ENCODE measurements at regions not wholly inside any gene's neighbourhood (a gene's known extent, or its start where the extent isn't known, plus 50 kb on each side); places are given as distances from the start of the nearest gene placed in this dataset.
"Not testable (repeated sequence)": the region's sequence is repeated elsewhere in the genome, so short reads cannot be mapped to it uniquely, and the experiment has no call there.

DNA sequence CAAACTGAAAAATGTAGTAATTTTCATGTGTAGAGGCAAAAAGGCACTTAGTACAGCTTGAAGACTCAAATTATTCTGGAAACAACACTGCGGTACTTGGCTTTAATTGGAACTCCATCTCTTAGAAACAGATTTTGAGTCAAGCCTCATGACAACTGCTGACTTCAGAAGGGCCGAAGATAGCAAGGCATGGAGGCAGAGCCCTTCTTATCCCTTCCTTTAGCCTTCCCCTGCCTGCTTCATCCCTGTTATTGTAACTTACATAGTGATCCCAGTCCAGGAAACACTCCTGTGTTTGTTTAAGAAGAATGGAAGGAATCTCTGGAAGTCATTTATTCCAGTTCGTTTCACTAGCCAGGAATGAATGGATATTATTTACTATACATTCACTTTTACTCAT lies 110.9 kb upstream of the FAM98A start:
- DNase-seq: no peak

DNA sequence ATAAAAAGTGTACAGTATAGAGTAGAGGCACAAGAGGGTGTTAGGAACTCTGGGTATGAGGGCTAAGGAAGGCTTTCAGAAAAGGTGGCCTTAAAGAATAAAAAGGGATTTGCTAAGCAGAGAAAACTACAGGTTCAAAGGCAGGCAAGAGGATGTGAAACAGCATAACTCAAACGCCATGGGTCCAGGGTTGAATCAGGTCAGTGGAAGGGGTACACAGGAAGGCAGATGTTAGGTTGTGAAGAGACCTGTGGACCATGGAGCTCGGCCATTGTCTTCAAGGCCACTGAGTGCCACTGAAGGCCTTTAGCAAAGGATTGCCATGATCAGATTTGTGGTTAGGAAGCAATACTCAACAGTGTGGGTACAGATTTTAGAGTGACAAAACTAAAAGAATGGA lies 108.2 kb upstream of the FAM98A start:
- no peak for DNase-seq

GRCh38 chr2:33706410-33706809 lies 107.3 kb upstream of the FAM98A start:
- DNase-seq: no peak

DNA sequence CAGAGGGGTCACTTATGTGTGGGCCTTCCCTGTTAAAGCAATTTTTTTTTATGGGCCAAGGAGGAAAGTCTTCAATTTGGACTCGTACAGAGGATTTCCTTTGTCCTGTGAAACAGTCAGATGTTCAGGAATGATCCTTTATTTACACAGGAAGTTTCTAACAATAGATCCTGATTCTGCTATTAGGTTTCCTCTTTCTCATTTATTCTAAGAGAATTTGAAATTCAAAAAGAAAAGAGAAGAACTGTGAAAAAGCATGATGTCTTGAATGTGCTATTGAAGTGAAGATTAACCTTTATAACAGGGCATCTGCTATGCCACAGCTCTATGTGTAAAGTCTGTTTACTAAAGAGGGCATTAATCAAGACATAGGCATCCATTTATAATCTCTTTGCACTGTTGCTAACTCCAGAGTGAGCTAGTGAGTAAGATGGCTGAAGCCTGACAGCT lies 105.3 kb upstream of the FAM98A start:
- no peak for DNase-seq

DNA sequence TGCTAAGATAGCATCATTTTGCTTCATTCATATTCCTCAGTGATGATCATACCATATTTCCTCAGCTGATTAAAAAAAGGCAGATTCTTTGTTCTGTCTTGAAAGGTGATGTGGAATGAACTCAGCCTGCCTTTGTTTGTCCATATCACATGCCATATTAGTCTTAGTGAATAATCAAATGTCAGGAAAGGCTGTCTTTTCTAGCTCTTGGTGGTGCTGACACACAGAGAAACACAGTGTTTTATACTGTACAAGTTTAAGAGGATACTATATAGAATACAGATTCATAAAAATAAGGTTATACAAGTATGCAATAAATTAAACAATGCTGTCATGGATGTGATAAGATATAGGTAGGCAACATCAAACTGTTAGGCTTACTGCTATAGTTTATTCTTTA lies 97.1 kb upstream of the FAM98A start:
- DNase-seq: no peak

DNA sequence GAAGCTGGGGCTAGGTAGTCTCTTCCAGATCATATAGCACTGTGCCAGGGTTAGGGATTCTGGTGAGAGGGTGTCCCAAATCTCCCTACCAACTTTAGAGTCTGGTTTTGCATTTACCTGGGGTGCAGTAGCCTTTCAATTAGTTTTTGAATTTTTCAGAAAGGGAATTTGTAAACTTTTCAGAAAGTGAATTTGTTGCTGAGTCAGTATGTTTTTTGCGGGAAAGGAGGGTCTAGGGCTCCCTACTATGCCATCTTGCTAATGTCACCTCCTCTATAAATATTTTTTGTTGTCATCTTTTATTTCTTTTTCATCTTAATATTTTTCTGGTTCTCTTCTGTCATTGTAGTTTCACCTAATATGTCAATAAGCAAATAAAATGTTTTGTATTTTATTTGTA lies 95.8 kb upstream of the FAM98A start:
- no peak for DNase-seq

- DNase-seq: not testable (repeated sequence)
These were observed 91.6 kb upstream of the FAM98A start for GRCh38 chr2:33690686-33691085.

DNA sequence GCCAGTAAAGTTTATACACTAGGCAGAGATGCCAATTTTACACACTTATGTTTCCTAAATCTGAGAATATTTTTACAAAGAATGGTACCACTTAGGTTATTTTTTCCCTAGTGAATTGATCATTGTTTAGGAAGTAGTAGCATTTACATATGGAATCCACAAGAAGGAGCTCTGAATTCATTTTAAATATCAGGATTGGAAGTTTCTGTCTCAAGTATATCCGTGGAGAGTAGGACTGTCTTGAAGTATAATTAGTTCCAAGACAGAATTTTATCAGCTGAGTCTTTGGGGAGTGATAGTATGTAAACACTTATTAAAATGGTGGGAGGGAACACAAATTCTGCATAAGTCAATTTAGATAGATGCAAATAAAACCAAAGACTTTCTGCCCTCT lies 82.3 kb upstream of the FAM98A start:
- DNase-seq: no peak

DNA sequence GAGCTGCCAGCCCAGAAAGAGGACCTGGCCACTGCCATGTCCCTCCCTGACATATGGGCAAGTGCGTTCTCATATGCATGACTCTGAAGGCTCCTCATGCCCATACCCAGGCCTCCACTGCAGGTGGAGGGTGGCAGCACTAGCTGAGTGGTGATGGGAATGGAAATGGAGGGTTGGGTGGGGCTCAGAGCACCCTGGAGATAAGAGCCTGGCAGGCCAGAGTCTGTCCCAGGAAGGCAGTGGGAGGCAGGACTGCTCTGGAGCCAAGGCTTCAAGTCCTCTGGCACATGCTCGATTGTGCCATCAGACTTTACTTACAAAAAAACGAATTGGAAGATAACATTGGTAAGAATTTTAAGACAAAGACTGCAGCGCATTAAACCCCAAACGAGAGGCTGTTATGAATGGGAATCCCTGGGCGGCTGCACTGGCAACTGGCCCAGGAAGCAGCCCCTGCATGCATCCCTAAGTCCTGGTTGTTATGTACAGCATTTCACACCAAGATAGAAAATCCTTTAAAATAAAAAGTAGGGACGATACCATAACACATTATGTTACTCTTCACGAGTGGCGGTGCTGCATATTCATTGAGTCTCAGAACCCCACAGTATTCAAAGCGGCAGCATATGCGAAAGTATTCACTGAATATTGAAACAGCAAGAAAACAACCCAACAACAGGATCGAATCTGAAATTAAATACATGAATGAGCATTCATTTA lies 81.7 kb upstream of the FAM98A start:
- DNase-seq: no peak

- no peak for DNase-seq
These were observed 79.3 kb upstream of the FAM98A start for GRCh38 chr2:33678436-33678835.

GRCh38 chr2:33673937-33674336 lies 74.8 kb upstream of the FAM98A start:
- DNase-seq: no peak

DNA sequence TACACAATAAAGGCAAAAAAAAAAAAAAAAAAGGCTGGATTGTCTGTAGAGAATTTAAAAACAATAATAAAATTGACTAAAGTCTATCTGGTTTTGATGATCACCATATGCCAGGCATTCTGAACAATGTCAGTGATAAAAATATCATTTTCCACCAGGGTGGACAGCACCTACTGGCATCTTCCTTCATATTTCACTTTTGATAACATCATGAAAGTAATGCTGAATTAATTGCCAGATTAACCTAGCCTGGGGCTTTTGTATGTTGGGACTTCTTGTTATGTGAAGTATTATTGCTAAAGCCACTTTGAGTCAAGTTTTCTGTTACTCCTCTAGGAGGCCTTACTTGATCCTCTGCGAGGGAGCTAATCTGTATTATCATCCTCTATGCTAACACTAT lies 73.8 kb upstream of the FAM98A start:
- no peak for DNase-seq

DNA sequence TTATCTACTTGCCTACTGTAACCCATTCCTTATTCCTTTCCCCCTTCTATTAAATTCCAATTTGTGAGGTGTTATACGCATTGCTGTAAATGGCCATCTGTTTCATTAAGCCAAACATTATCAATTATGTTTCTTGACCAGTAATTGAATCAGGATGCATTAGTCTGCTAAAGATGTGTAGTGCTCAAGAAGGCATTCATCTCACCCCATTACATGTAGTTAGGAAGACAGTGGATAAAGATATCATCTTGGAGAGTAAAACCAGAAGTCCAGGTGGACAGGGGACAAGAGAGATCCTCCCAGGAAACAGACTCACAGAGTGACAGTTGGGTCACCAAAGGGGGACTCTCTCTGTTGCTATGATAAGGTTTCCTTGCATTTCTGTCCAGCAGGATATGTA lies 73.3 kb upstream of the FAM98A start:
- no peak for DNase-seq

- DNase-seq: no peak
These were observed 72.1 kb upstream of the FAM98A start for GRCh38 chr2:33671198-33671597.

- peak in 1 of 2 experiments; percentile 33 for DNase-seq
These were observed 71.4 kb upstream of the FAM98A start for GRCh38 chr2:33670392-33670937.

DNA sequence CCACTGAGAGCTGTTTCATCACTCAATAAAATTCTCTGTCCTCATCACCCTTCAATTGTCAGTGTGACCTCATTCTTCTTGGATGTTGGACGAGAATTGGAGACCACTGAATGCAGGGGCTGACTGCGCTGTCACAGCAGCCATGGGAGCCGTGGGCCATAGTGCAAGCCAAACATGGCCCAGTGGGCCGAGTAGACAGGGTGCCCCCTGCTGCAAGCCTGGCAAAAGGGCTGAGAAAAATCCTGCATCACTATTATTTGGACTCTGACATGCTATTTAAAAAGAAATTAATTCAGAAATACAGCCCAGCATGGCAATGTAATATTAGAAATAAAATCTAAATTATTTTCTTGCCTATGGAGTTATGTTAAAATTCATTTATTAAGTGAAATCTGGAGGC lies 67.8 kb upstream of the FAM98A start:
- DNase-seq: no peak

DNA sequence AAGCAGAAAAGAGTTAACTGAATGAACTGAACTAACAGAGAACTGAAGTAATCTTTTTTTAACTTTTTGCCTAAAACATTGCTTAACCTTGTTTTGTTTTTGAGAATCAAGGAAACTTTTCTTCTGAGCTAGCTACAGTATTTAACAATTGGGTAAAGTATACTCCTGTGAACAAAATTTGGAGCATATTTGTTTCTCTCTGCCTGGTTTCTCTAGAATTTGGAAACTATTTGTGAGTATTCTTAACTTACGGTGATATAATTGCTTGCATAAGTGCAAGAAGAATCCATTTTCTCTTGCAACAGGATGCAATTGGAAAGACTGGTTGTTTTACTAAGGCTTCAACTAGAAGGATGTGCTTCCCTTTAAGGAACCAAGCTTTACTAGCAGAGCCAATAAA lies 65.9 kb upstream of the FAM98A start:
- no peak for DNase-seq

DNA sequence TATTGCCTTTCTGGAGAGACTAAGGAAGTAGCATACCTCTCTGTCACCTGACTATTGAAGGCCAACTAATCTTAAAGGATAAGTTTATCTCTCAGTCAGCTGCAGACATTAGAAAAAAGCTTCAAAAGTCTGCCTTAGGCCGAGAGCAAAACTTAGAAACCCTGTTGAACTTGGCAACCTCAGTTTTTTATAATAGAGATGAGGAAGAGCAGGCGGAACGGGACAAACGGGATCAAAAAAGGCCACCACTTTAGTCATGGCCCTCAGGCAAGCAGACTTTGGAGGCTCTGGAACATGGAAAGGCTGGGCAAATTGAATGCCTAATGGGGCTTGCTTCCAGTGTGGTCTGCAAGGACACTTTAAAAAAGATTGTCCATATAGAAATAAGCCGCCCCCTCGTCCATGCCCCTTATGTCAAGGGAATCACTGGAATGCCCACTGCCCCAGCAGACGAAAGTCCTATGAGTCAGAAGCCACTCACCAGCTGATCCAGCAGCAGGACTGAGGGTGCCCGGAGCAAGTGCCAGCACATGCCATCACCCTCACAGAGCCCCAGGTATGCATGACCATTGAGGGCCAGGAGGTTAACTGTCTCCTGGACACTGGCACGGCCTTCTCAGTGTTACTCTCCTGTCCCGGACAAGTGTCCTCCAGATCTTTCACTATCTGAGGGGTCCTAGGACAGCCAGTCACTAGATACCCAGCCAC lies 61.5 kb upstream of the FAM98A start:
- no peak for DNase-seq

DNA sequence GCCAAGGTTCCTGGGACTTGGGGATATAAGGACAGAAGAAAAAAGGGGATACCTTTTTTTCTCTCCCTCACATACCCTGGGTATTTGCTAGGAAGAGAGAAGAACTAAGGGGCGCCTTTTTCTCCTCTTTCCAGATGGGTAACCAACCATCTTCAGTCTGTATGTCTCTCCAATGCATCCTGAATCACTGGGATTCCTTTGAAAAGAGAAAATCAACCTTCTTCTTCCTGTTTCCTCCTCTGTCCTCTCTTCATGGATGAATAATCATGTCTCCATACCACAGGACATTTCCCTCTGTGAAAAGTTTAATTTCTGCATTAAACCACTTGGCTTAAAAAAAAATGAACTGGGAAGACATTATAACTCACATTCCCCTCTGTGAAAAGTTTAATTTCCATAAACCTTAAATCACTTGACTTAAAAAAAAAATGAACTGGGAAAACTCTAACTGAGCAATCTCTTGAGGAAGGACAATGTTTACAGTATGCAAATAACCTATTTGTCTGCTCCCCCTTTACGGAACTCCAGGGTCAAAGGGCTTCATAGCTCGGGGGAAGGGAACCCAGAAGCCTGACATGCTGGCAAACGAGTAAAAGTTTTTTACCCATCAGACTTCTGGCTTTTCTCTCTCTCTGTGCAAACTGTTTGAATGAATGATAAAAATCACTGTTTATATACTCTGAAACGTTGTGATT lies 56.7 kb upstream of the FAM98A start:
- no peak for DNase-seq

- DNase-seq: no peak
These were observed 53.7 kb upstream of the FAM98A start for GRCh38 chr2:33652830-33653229.

DNA sequence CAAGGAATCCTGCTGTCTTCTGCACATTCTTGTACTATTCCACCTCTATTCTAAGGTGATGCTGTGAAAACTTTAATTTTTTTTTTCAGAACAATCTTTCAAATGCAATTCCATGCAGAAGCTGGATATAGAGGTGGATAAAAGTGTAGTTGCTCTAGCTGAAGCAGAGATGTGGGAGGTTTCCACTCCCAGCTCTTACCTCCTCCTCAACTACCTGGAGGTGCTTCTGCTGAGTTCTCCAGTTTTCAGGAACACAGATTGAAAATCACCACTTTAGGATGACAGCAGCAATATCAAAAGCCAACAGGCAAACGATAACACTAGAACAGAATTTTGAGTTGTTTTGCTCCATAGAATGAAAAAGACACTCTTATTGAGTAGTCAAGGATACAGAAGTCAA lies 51.1 kb upstream of the FAM98A start:
- no peak for DNase-seq

Measured in NCI-H1930 (cell line).